Activated CD4-positive, alpha-beta T cell treated with anti-CD3 and anti-CD28 coated beads, Interleukin-2, amount 50 U/mL, for 1 hour (primary cell): ENCODE measurements at regions not wholly inside any gene's neighbourhood (a gene's known extent, or its start where the extent isn't known, plus 50 kb on each side); places are given as distances from the start of the nearest gene placed in this dataset.

Experiments
- DNase-seq: peaks from one replicate; pipeline ENCODE4 v3.0.0-alpha.2; 2020

GRCh38 chr4:20462426-20463175 is 210.9 kb downstream of the SLIT2 start:
- DNase-seq = no peak

DNA sequence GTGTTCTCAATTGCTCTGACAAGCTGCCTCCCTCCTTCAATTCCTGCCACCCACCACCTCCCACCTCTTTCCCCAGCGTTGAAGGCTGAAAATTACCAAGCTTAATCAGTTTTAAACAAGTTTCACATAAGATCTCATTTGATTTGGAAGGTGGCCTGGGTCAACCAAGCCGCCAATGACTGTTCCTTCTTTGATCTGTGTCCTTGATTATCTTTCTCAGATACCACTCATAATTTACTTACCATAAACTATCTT is 211.4 kb downstream of the SLIT2 start:
- DNase-seq = no peak

DNA sequence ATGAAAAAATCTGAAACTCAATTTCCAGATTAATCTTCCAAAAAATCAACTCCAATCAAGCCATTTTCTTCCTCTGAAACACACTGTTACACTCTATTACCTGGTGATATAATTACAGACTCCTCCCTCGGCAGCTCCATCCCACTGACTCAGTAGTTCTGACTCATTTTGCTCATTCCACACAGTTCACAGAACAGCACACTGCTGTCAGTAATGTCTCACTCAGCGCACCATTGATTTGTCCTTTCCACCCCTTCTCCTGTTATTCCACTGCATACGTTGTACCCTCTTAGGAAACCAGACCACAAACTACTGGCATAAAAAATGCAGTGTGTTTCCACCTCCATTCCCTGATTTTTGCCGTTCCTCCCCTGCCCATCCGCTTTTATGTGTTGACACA is 212.7 kb downstream of the SLIT2 start:
- DNase-seq = no peak

GRCh38 chr4:20474119-20474518 is 222.4 kb downstream of the SLIT2 start:
- no peak for DNase-seq

DNA sequence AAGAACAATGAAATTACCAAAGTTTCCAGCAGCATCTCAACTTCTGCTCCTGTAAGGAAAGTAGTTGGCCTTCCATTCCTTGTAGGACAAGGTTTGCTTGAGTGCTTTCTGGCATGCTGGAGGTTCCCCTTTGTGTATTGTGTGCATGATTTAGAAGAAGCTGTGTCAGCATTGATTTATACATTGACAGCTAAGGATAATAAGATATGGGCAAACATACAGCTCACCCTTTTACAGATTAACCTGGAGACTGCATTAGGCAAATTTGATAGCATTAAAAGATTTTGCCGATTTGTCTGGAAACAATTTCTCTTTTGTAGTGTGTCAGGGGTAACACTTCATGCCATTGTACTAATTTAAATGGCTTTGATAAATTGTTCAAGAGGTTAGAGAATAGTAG is 221.8 kb upstream of the PACRGL start:
- DNase-seq = no peak

DNA sequence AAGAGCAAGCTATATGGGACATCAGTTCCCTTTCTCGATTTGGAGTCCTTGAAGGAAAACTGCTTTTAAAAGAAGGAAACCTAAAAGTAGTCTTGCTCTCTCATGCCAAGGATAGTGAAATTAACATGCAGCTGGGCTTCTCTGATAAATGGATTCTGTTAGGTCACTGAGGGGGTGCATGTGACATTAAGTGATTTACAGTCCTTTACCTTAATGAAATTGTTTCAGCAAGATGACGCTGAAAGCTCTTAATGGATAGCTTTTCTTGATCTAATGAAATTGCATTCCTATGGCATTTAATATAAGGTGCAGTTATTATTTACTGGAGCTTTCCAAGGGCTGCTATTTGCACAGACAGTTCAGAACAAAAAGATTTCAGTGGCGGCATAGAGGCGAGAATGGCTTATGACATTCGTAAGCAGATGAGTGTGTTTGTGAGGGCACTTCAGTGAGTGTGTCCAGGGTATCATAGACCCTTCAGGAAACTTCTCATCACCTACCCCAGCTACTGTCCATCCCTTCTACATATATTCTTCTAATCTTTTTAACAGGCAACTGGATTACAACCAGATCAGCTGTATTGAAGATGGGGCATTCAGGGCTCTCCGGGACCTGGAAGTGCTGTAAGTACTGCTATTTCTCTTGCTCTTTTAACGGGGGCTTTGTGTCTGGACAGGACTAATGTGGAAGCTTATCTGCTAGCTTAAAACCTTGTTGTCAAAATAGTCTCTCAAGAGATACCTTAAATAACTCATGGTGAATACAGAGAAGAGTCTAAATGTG is 219.9 kb upstream of the PACRGL start:
- no peak for DNase-seq

DNA sequence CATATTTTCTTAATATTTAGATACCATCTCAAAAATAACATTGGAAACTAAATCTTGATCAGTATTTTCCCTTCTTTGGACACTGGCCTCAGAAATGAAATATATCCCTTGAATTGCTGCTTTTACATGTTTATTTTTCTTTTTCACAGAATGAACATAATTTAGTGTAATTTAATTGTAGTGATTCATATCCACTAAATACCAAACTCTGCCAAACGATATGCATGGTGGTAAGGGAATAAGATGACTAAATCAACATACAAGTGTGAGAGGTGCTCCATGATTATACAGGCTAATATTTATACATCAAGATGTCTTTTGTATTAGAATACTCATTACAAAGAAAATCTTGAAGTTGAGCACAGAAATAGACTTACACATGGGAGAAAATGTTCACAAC is 216.8 kb upstream of the PACRGL start:
- no peak for DNase-seq

DNA sequence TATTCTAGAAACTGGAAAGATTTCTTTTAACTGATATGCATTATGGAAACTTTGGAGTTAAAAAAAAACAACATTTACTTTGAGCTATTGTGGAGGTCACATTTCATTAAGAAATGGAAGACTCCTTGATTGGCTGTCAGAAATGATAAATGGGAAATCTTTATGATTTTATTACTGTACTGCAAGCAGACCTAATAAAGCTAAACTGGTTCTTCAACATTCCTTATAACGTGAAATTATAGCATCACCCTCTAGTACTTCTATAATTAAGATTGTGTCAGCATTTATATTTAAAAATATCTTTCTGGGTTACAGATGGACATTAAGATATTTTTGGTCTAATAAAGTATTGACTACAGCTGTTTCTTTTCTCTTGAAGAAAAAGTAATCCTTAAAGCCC is 213.8 kb upstream of the PACRGL start:
- DNase-seq = no peak

- no peak for DNase-seq
Measured at GRCh38 chr4:20487446-20487845, 212.8 kb upstream of the PACRGL start.

DNA sequence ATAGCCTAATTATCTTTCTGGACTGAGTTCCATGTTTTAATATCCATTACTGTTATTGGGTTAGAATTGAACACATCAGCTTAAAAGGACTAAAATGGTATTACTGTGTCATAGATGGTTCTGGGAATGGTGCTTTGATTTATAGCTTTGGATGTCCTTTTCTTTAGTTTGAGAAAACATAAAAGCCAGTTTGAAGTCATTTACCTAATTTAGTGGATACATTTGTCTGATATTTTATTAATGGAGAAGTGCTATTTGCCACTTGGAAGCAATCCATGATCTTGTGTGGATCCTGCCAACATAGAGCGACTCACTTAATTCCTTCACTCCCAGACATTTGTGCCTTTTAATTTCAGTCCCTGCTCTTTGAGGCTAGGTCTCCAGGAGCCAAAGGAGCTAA is 212.4 kb upstream of the PACRGL start:
- no peak for DNase-seq

- no peak for DNase-seq
Measured at GRCh38 chr4:20490734-20491133, 209.5 kb upstream of the PACRGL start.

- DNase-seq = no peak
Measured at GRCh38 chr4:20493761-20494353, 206.4 kb upstream of the PACRGL start.

GRCh38 chr4:20496068-20496467 is 204.2 kb upstream of the PACRGL start:
- no peak for DNase-seq

- DNase-seq = no peak
Measured at GRCh38 chr4:20504146-20504545, 196.1 kb upstream of the PACRGL start.

DNA sequence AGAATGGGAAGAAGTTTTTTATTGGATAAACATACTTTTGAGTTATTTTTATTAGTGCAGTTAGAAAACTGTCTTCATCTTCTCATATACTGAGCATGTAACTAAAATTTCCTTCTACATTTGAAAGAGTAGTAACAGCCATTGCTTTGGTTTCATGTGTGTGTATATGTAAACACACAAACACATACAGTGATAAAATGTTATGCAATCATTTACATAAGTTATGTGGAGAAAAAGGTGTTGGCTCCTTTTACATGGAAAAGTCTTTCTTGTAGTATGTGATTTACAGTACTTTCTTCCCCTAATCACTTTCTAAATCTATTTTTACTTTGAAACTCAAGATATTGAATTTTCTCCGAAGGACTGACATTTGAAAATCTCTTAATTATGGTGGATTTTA is 194.3 kb upstream of the PACRGL start:
- DNase-seq = no peak

- no peak for DNase-seq
Measured at GRCh38 chr4:20506827-20507226, 193.4 kb upstream of the PACRGL start.

DNA sequence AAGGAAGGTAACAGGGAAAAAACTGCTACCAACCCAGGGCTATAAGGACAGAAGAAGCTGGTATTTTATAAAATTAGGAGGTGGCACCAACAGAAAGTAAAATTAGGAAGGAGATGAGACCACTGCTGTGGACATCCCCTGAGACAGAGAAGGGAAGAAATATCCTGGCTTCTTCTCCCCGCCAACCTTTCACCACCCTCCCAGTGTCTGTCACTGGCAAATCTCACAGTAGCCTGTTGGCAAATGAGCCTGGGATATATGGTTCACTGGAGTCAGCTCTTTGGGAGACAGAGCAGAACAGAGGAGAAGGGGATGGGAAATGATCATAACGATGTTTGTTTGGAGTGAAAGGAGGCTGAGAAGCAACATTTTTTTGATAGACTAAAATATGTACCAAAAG is 190.9 kb upstream of the PACRGL start:
- no peak for DNase-seq

- DNase-seq = no peak
Measured at GRCh38 chr4:20512033-20512792, 188.0 kb upstream of the PACRGL start.

DNA sequence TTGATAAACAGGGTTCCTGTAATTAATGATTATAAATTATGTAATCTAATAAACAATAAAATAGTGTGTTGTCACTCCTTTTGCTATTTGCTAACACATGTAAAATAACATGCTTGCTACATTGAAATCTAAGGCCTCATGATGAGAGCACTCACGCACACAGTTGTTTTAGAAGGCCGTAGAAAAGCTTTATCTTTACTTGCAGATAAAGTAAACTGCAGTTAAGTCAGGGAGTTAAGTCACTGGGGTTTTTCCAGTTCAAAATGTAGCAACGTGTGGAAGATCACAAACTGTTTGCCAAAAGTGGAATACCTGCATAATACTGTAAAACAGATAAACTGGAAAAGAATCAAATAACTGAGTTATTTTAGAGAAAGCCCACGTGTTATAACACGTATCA is 187.3 kb upstream of the PACRGL start:
- no peak for DNase-seq

DNA sequence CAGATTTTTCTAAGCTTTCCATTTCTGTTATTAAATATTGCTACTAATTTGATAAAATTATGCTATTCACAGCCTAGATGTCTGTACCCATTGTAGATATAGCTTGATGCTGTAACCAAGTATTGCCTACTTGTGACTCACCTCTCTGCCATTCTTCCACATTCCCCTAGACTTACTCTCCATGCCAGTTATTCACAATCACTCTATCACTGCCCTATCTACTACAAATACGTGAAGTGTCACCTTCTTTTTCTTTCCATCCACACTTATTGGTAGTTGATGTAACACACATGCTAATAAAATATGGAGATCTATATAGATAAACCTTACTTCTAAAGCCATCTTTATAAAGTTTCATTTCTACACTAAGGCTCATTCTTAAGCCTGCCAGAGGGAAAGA is 179.4 kb upstream of the PACRGL start:
- DNase-seq = no peak

- DNase-seq = no peak
Measured at GRCh38 chr4:20528508-20528907, 171.8 kb upstream of the PACRGL start.

DNA sequence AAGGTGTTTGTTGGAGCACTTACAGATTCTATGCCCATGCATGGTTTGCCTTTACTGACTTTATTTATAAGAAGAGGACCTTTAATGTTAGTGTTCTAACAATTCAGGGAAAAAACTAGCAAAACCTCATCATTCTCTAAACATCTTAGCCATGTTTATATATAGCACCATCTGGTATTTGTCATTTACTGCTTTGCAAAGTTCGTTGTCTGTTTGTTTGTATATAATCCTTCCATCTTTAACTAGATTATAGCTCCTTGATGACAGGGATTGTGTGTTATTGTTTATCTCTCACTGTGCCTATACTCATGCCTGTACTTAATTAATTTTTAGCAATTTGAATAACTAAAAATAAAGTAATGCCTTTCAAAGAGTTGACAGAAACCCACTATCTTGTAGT is 170.6 kb upstream of the PACRGL start:
- DNase-seq = no peak

DNA sequence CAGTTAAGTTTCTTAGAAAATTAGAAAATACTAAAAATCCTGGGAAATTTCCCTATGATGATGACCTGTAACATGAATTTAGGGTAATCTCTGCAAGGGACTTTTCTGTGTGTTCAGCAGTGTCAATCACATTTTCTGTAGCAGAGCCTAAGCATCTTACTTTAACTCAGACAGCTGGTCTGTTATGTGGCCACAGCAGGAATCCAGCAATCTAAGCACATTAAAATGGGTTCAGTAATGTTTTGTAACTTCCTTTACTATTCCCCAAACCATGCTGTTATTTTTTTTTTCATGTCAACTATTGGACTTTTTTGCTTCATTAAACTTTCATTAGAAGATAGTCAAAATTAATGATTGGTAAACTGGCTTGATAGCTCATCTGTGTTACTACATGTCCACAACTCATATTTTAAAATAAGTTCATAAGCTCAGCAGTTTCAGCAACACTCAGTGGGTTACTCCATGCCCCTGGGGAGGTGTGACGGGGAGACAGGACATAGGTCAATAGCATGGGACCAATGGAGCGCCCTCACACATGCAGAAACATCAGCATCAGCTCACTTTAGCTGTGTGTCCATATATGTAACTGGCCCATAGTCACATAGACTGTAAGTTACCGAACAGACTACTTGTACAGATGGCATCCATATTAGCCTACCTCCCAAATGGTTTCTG is 168.0 kb upstream of the PACRGL start:
- no peak for DNase-seq
